IMR-90 (cell line): ENCODE measurements at regions not wholly inside any gene's neighbourhood (a gene's known extent, or its start where the extent isn't known, plus 50 kb on each side); places are given as distances from the start of the nearest gene placed in this dataset.

Experiments used
- ATAC-seq: fragments of 200-7000 bp; cut with Tn5 transposase; 2 replicates; pipeline ENCODE4 v1.9.1; 2020; ENCODE audit warnings: low read depth, mild to moderate bottlenecking, moderate library complexity
- BruUV-seq: library from RNA; stranded (reverse); fragments of 400-500 nt; replicated peaks from 2 replicates; lab custom pipeline; 2021; lab: Mats Ljungman, UMichigan
- CTCF ChIA-PET: fragments of 300-600 bp; formaldehyde crosslinking; extraction: SDS; loops from one replicate; lab custom pipeline; 2021; ENCODE audit warnings: antibody characterized with exemption; lab: Yijun Ruan, JAX
- POLR2A ChIA-PET: fragments of 300-600 bp; sonication (Branson Sonifier 250); formaldehyde crosslinking; loops from one replicate; lab custom pipeline; 2022; ENCODE audit warnings: antibody characterized with exemption; ENCODE audit not compliant: unreplicated experiment; lab: Charles Lee
- DNase-seq: peaks from one replicate; pipeline ENCODE4 v3.0.0; 2013
- H2AFZ ChIP-seq: replicated peaks from 2 replicates; pipeline ENCODE3; 2013; ENCODE audit warnings: low read length, mild to moderate bottlenecking; ENCODE audit not compliant: poor library complexity
- H2AK5ac ChIP-seq: 2 replicates; pipeline ENCODE4 v1.6.1; 2013; ENCODE audit warnings: low read depth, low read length, inconsistent platforms
- H2AK9ac ChIP-seq: replicated peaks from 2 replicates; pipeline ENCODE3; 2013; ENCODE audit warnings: mild to moderate bottlenecking, low read depth, low read length, moderate library complexity; ENCODE audit not compliant: poor library complexity
- H2BK120ac ChIP-seq: 2 replicates; pipeline ENCODE4 v1.6.1; 2013; ENCODE audit warnings: low read depth, low read length, inconsistent platforms
- H2BK15ac ChIP-seq: 3 replicates; pipeline ENCODE4 v1.6.1; 2013; ENCODE audit warnings: low read depth, low read length, inconsistent platforms
- H2BK20ac ChIP-seq: 2 replicates; pipeline ENCODE4 v1.6.1; 2013; ENCODE audit warnings: low read depth, mild to moderate bottlenecking, inconsistent platforms, low read length, moderate library complexity
- H2BK5ac ChIP-seq: 2 replicates; pipeline ENCODE4 v1.6.1; 2013; ENCODE audit warnings: mild to moderate bottlenecking, low read depth, low read length, inconsistent platforms; ENCODE audit not compliant: poor library complexity, severe bottlenecking
- H3K14ac ChIP-seq: replicated peaks from 2 replicates; pipeline ENCODE4 v1.6.1; 2013; ENCODE audit warnings: low read depth, low read length, inconsistent platforms
- H3K18ac ChIP-seq: 2 replicates; pipeline ENCODE4 v1.6.1; 2013; ENCODE audit warnings: low read depth, low read length, control low read depth
- H3K23ac ChIP-seq: 2 replicates; pipeline ENCODE4 v1.6.1; 2013; ENCODE audit warnings: low read depth, low read length, inconsistent platforms
- H3K27ac ChIP-seq: 2 replicates; pipeline ENCODE4 v1.5.1; 2013; ENCODE audit warnings: mild to moderate bottlenecking, control low read depth, low read length; ENCODE audit not compliant: insufficient read depth
- H3K27me3 ChIP-seq: 2 replicates; pipeline ENCODE4 v1.6.1; 2013; ENCODE audit warnings: low read length; ENCODE audit not compliant: control insufficient read depth, insufficient read depth
- H3K36me3 ChIP-seq: 2 replicates; pipeline ENCODE4 v1.6.1; 2013; ENCODE audit warnings: low read length, mixed read lengths; ENCODE audit not compliant: control insufficient read depth, insufficient read depth
- H3K4ac ChIP-seq: 2 replicates; pipeline ENCODE4 v1.6.1; 2013; ENCODE audit warnings: low read depth, low read length, inconsistent platforms
- H3K4me1 ChIP-seq: 2 replicates; pipeline ENCODE4 v1.6.1; 2013; ENCODE audit warnings: low read length, mixed read lengths; ENCODE audit not compliant: control insufficient read depth, insufficient read depth
- H3K4me2 ChIP-seq: 2 replicates; pipeline ENCODE4 v1.6.1; 2013; ENCODE audit warnings: low read depth, mild to moderate bottlenecking, control low read depth, low read length, moderate library complexity
- H3K4me3 ChIP-seq: 2 replicates; pipeline ENCODE4 v1.5.1; 2013; ENCODE audit warnings: low read depth, mild to moderate bottlenecking, control low read depth, low read length, moderate library complexity; ENCODE audit not compliant: insufficient read depth
- H3K56ac ChIP-seq: 2 replicates; pipeline ENCODE4 v1.6.1; 2013; ENCODE audit warnings: low read length, inconsistent platforms; ENCODE audit not compliant: insufficient read depth; ENCODE audit errors: extremely low read depth
- H3K79me1 ChIP-seq, 2 experiments: 2 replicates each; pipeline ENCODE4 v1.6.1; 2013; ENCODE audit warnings: low read length in 2 of 2, inconsistent platforms in 1 of 2, low read depth in 1 of 2
- H3K9ac ChIP-seq: 2 replicates; pipeline ENCODE4 v1.6.1; 2013; ENCODE audit warnings: low read depth, low read length, control low read depth
- H3K9me1 ChIP-seq: 2 replicates; pipeline ENCODE4 v1.6.1; 2013; ENCODE audit warnings: low read length, inconsistent platforms; ENCODE audit not compliant: insufficient read depth
- H3K9me3 ChIP-seq: 2 replicates; pipeline ENCODE4 v1.6.1; 2013; ENCODE audit warnings: low read length; ENCODE audit not compliant: control insufficient read depth, insufficient read depth
- H4K20me1 ChIP-seq: 2 replicates; pipeline ENCODE4 v1.6.1; 2013; ENCODE audit warnings: low read length, inconsistent platforms; ENCODE audit not compliant: insufficient read depth
- H4K5ac ChIP-seq: 2 replicates; pipeline ENCODE4 v1.6.1; 2013; ENCODE audit warnings: mild to moderate bottlenecking, low read depth, low read length, control low read depth
- H4K8ac ChIP-seq, 2 experiments: 2 replicates each; pipeline ENCODE4 v1.6.1; 2013; ENCODE audit warnings: low read depth in 2 of 2, low read length in 2 of 2, control low read depth in 1 of 2, inconsistent platforms in 1 of 2
- H4K91ac ChIP-seq: 2 replicates; pipeline ENCODE4 v1.6.1; 2013; ENCODE audit warnings: low read depth, low read length, inconsistent platforms; ENCODE audit not compliant: insufficient read depth
- BHLHE40 ChIP-seq: fragments of 150-350 bp; IDR thresholded peaks from 2 replicates; pipeline ENCODE4 v1.6.1; 2016; ENCODE audit warnings: mild to moderate bottlenecking, low read depth, low read length
- CEBPB ChIP-seq: IDR thresholded peaks from 2 replicates; pipeline ENCODE4 v1.6.1; 2012; ENCODE audit warnings: low read depth, low read length, improper control_type of control experiment
- CHD1 ChIP-seq: IDR thresholded peaks from 2 replicates; pipeline ENCODE4 v1.6.1; 2012; ENCODE audit warnings: low read depth, low read length, improper control_type of control experiment
- CTCF ChIP-seq: conservative IDR thresholded peaks from 2 replicates; pipeline ENCODE4 v1.5.1; 2012; ENCODE audit warnings: mild to moderate bottlenecking, low read depth, low read length, improper control_type of control experiment
- ELK1 ChIP-seq: fragments of 150-350 bp; IDR thresholded peaks from 2 replicates; pipeline ENCODE4 v1.6.1; 2016; ENCODE audit warnings: low read depth, mild to moderate bottlenecking, low read length, moderate library complexity, borderline replicate concordance
- FOS ChIP-seq: fragments of 150-350 bp; IDR thresholded peaks from 2 replicates; pipeline ENCODE4 v1.6.1; 2016; ENCODE audit warnings: low read depth, low read length
- MAFK ChIP-seq: IDR thresholded peaks from 2 replicates; pipeline ENCODE4 v1.6.1; 2012; ENCODE audit warnings: low read depth, low read length, improper control_type of control experiment
- MAZ ChIP-seq: IDR thresholded peaks from 2 replicates; pipeline ENCODE4 v1.6.1; 2012; ENCODE audit warnings: low read depth, mild to moderate bottlenecking, low read length, improper control_type of control experiment, moderate library complexity, borderline replicate concordance
- MXI1 ChIP-seq: IDR thresholded peaks from 2 replicates; pipeline ENCODE4 v1.6.1; 2012; ENCODE audit warnings: low read depth, mild to moderate bottlenecking, low read length, moderate library complexity, borderline replicate concordance
- NFE2L2 ChIP-seq: fragments of 150-350 bp; IDR thresholded peaks from 2 replicates; pipeline ENCODE4 v1.6.1; 2016; ENCODE audit warnings: low read depth, mild to moderate bottlenecking, low read length
- POLR2A ChIP-seq: IDR thresholded peaks from 2 replicates; pipeline ENCODE4 v1.6.1; 2012; ENCODE audit warnings: mild to moderate bottlenecking, low read depth, low read length
- RAD21 ChIP-seq: IDR thresholded peaks from 2 replicates; pipeline ENCODE4 v1.6.1; 2012; ENCODE audit warnings: low read length, improper control_type of control experiment
- RCOR1 ChIP-seq: IDR thresholded peaks from 2 replicates; pipeline ENCODE4 v1.6.1; 2012; ENCODE audit warnings: mild to moderate bottlenecking, low read length, improper control_type of control experiment; ENCODE audit not compliant: insufficient replicate concordance
- RFX5 ChIP-seq: IDR thresholded peaks from 2 replicates; pipeline ENCODE4 v1.8.0; 2012; ENCODE audit warnings: low read depth, mild to moderate bottlenecking, low read length, moderate library complexity
- SMC3 ChIP-seq: fragments of 150-350 bp; IDR thresholded peaks from 2 replicates; pipeline ENCODE4 v1.6.1; 2016; ENCODE audit warnings: low read depth, mild to moderate bottlenecking, antibody characterized with exemption, low read length, moderate library complexity
- WGBS, 2 experiments: methylation state at CpG; one replicate each; pipeline versions ENCODE4 v1.1.5 to v1.1.7; 2013; ENCODE audit warnings: missing lambda C conversion rate in 2 of 2; ENCODE audit not compliant: insufficient read length in 1 of 2; ENCODE audit errors: extremely low coverage in 2 of 2; 5-methylcytosine and 5-hydroxymethylcytosine counted together
- dilution Hi-C: fragments of 300-500 bp; cut with HindIII; formaldehyde crosslinking; loops from one replicate; pipeline ENCODE4 v1.14.3; 2018; ENCODE audit warnings: low sequenced_read_pairs; ENCODE audit not compliant: unreplicated experiment
- in situ Hi-C: fragments of 300-500 bp; cut with MboI; formaldehyde crosslinking; loops from 3 replicates; pipeline ENCODE4 v1.14.3; 2019; ENCODE audit warnings: low sequenced_read_pairs, inconsistent platforms, mixed read lengths
- intact Hi-C: fragments of 100-400 bp; cut with micrococcal nuclease; formaldehyde crosslinking; loops from 2 replicates; pipeline ENCODE4 v1.10.0; 2022
- TF ChIP-seq, protein P1 (sequence below): fragments of 150-350 bp; IDR thresholded peaks from 2 replicates; pipeline ENCODE4 v1.6.1; 2017; ENCODE audit warnings: mild to moderate bottlenecking, antibody characterized with exemption, low read length, low read depth

DNA sequence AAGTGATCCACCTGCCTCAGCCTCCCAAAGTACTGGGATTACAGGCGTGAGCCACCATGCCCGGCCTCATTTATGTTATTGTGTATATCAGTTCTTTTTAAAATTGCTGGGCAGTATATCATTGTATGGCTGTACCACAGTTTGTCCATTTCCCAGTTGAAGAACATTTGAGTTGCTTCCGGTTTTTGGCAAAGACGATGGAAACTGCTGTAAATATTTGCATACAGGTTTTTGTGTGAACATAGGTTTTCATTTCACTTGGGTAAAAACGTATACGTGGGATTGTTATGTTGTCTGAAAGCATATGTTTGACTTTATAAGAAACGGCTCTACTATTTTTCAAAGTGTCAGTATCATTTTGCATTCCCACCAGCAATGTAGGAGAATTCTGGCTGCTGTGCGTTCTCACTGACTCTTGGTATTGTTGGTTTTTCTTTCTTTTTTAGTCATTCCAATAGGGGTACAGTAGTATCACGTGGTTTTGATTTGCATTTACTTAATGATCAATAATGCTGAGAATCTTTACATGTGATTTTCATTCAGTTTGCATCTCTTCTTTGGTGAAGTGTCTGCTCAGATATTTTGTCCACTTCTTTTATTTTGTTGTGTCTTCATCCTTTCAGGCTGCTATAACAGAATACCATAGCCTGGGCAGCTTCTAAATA, 63.2 kb upstream of the GOT2 start:
- Histone ChIP-seq H4K8ac (no peak overlapping the region), H3K79me1 (no peaks in the 10 kb centered on the region), H4K5ac (no peak overlapping the region), H4K91ac (no peak overlapping the region), H3K4me3 (no peak overlapping the region), H2BK120ac (no peak overlapping the region), H3K9me3 (no peaks in the 10 kb centered on the region), H3K18ac (no peak overlapping the region), H3K27me3 (no peaks in the 10 kb centered on the region), H3K4me2 (no peak overlapping the region), H4K20me1 (no peaks in the 10 kb centered on the region), H3K27ac (no peak overlapping the region), H2BK5ac (no peak overlapping the region), H2BK15ac (no peak overlapping the region), H2BK20ac (no peak overlapping the region), H3K9me1 (no peaks in the 10 kb centered on the region), H3K9ac (no peak overlapping the region), H3K4me1 (no peaks in the 10 kb centered on the region), H3K14ac (no peak overlapping the region), H2AFZ (no peak overlapping the region), H3K23ac (no peak overlapping the region), H3K36me3 (no peaks in the 10 kb centered on the region), H2AK5ac (no peak overlapping the region), H3K4ac (no peak overlapping the region), H2AK9ac (no peak overlapping the region), H3K56ac (no peak overlapping the region)
- DNase-seq (no peak), ATAC-seq (no peak)
- in situ Hi-C loops: no loop called here
- POLR2A ChIA-PET: no interaction called here
- intact Hi-C loops: no loop called here
- no TSS peak for BruUV-seq
- dilution Hi-C loops: no loop called here
- WGBS, 2 experiments: 40% methylated on average over 1 of the region's 9 CpGs; no CpG with 5 or more reads in 1 of the 2 experiments
- CTCF ChIA-PET: no interaction called here
- TF ChIP-seq RAD21 (no peak), BHLHE40 (no peak), POLR2A (no peak), FOS (no peak), RFX5 (no peak), CTCF (no peak), MXI1 (no peak), SMC3 (no peak), ELK1 (no peak), RCOR1 (no peak), CEBPB (no peak), MAZ (no peak), MAFK (no peak), NFE2L2 (no peak), CHD1 (no peak)
- TF ChIP-seq, protein P1, sequence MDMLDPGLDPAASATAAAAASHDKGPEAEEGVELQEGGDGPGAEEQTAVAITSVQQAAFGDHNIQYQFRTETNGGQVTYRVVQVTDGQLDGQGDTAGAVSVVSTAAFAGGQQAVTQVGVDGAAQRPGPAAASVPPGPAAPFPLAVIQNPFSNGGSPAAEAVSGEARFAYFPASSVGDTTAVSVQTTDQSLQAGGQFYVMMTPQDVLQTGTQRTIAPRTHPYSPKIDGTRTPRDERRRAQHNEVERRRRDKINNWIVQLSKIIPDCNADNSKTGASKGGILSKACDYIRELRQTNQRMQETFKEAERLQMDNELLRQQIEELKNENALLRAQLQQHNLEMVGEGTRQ: no peak
